GM13977 (cell line): ENCODE measurements at regions not wholly inside any gene's neighbourhood (a gene's known extent, or its start where the extent isn't known, plus 50 kb on each side); places are given as distances from the start of the nearest gene placed in this dataset.

Experiments
- DNase-seq: peaks from one replicate; pipeline ENCODE4 v3.0.0; 2012; ENCODE audit warnings: low spot score
- CTCF ChIP-seq: IDR thresholded peaks from 2 replicates; pipeline ENCODE4 v1.5.1; 2012; ENCODE audit warnings: mild to moderate bottlenecking, control low read depth; ENCODE audit not compliant: insufficient read depth; ENCODE audit errors: extremely low read depth, missing control alignments
- in situ Hi-C: fragments of 300-500 bp; cut with MboI; formaldehyde crosslinking; loops from one replicate; pipeline ENCODE4 v1.12.0; 2022; ENCODE audit warnings: low sequenced_read_pairs, low pct_unique_long_range_greater_than_20kb, mixed read lengths, inconsistent platforms; ENCODE audit not compliant: unreplicated experiment

DNA sequence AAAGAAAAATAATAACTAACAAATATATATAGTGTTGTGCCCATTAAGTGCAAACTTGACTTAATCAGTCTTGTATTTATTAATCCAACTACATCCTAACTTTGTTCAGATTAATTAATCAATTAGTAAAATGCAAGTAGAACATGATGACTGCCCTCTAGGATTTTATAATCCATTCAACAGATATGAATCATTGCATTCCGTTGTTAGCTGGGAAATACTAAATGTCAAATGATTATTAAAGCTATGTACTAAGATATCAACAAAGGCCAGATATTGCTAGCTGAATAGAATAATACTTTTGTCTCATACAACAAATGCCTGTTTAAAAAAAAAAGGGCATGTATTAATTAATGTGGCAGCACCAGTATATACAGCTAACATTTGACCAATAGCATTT, 1366.3 kb downstream of the STIM2 start:
- in situ Hi-C loops: no loop called here

GRCh38 chr4:28227764-28228163, 1367.1 kb downstream of the STIM2 start:
- no peak for DNase-seq
- in situ Hi-C loops: no loop called here

More for the DNA sequence above, 1366.3 kb downstream of the STIM2 start:
- DNase-seq: no peak
- no peak for TF ChIP-seq CTCF

GRCh38 chr4:28228561-28229491, 1368.2 kb downstream of the STIM2 start:
- no peak for DNase-seq
- in situ Hi-C loops: no loop called here
- no peak for TF ChIP-seq CTCF

More at GRCh38 chr4:28227764-28228163, 1367.1 kb downstream of the STIM2 start:
- no peak for TF ChIP-seq CTCF

- no peak for DNase-seq
- in situ Hi-C loops: no loop called here
- TF ChIP-seq CTCF: no peak
Measured at GRCh38 chr4:28232376-28232775, 1371.7 kb downstream of the STIM2 start.

GRCh38 chr4:28232951-28233350, 1372.3 kb downstream of the STIM2 start:
- in situ Hi-C loops: no loop called here
- no peak for TF ChIP-seq CTCF
- no peak for DNase-seq

DNA sequence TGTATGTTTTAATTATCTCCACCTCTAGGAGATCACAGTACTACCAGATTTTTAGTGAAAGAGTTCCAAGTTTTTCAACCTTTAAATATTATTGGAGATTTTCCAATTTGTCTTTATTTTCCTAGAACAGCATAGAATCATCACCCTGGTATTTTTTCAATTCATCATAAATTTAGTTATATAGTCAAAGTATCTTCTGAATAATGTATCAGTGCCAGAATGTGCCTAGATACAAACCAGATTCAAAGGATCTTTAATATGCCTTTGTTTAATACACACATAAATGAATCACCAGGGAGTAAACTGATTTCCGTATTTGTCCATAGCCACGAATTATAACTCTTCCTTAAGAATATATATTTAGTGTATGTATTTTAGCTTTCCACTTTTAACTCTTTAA, 1373.1 kb downstream of the STIM2 start:
- no peak for TF ChIP-seq CTCF
- in situ Hi-C loops: no loop called here
- DNase-seq: no peak

DNA sequence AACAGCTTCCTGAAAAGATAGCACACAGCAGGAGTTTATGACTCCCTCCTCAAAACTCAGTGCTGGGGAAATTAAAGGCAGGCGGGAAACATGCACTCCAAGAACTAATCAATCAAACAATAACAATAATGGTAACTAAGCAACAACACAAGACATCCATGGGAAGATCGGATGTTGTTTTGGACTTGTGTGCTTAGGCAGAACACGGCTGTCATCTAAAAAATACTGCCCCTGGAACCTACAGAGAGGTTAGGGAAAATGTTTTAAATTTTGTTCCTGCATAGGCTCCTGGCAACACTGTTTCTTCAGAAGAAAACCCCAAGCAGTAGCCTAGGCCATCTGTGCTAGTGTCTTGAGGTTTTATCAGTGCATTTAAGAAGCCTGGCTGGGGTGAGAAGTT, 1378.2 kb downstream of the STIM2 start:
- TF ChIP-seq CTCF: no peak
- no peak for DNase-seq
- in situ Hi-C loops: no loop called here
